WTC11 (cell line): ENCODE measurements at regions not wholly inside any gene's neighbourhood (a gene's known extent, or its start where the extent isn't known, plus 50 kb on each side); places are given as distances from the start of the nearest gene placed in this dataset.
A peak's percentile ranks its signal among the peaks of the same experiment; 100 is the strongest.

Experiments
- ATAC-seq: fragments of 200-7000 bp; cut with Tn5 transposase; 2 replicates; pipeline ENCODE4 v1.10.0; 2021; ENCODE audit warnings: mild to moderate bottlenecking, moderate library complexity
- CTCF ChIA-PET: fragments of 300-600 bp; sonication (Branson Sonifier 250); formaldehyde crosslinking; loops from one replicate; lab custom pipeline; 2021; ENCODE audit warnings: antibody characterized with exemption; lab: Charles Lee
- POLR2A ChIA-PET: fragments of 350-600 bp; sonication (Branson Sonifier 250); formaldehyde crosslinking; loops from one replicate; lab custom pipeline; 2021; ENCODE audit warnings: antibody characterized with exemption; lab: Charles Lee
- DNase-seq: peaks from one replicate; pipeline ENCODE4 v3.0.0; 2021; ENCODE audit warnings: low spot score
- H3K27ac Mint-ChIP-seq: 2 replicates; pipeline ENCODE4 v1.8.0; 2021; ENCODE audit warnings: mixed read lengths
- H3K27me3 Mint-ChIP-seq: 2 replicates; pipeline ENCODE4 v1.8.0; 2021; ENCODE audit warnings: low read depth, mild to moderate bottlenecking, moderate library complexity, mixed read lengths
- H3K36me3 Mint-ChIP-seq: 2 replicates; pipeline ENCODE4 v1.8.0; 2021; ENCODE audit warnings: mixed read lengths
- H3K4me1 Mint-ChIP-seq: 2 replicates; pipeline ENCODE4 v1.8.0; 2022; ENCODE audit warnings: mixed read lengths
- H3K4me3 Mint-ChIP-seq: 2 replicates; pipeline ENCODE4 v1.8.0; 2021; ENCODE audit warnings: mild to moderate bottlenecking, moderate library complexity, mixed read lengths
- H3K9me3 Mint-ChIP-seq: 2 replicates; pipeline ENCODE4 v1.8.0; 2021; ENCODE audit warnings: mixed read lengths
- ESRRA ChIP-seq: sonication (generic); formaldehyde crosslinking; IDR thresholded peaks from 2 replicates; pipeline ENCODE4 v1.8.1; 2022; ENCODE audit warnings: mild to moderate bottlenecking, missing genetic modification reagents, borderline replicate concordance
- FOXP1 ChIP-seq: sonication (generic); formaldehyde crosslinking; IDR thresholded peaks from 2 replicates; pipeline ENCODE4 v1.8.0; 2022; ENCODE audit warnings: missing genetic modification reagents, mild to moderate bottlenecking, moderate library complexity, borderline replicate concordance
- JUN ChIP-seq: sonication (generic); formaldehyde crosslinking; IDR thresholded peaks from 2 replicates; pipeline ENCODE4 v1.8.0; 2023; ENCODE audit warnings: mild to moderate bottlenecking, missing genetic modification reagents
- RORB ChIP-seq: fragments of 250-450 bp; sonication (Bioruptor Pico); IDR thresholded peaks from 2 replicates; pipeline ENCODE4 v1.9.0; 2021; ENCODE audit warnings: mild to moderate bottlenecking
- SMAD4 ChIP-seq: sonication (generic); formaldehyde crosslinking; IDR thresholded peaks from 2 replicates; pipeline ENCODE4 v1.8.0; 2022; ENCODE audit warnings: mild to moderate bottlenecking, missing genetic modification reagents
- SP1 ChIP-seq: sonication (generic); formaldehyde crosslinking; conservative IDR thresholded peaks from 2 replicates; pipeline ENCODE4 v1.8.1; 2022; ENCODE audit warnings: missing genetic modification reagents
- ZBTB21 ChIP-seq: sonication (generic); formaldehyde crosslinking; IDR thresholded peaks from 2 replicates; pipeline ENCODE4 v1.8.1; 2023; ENCODE audit warnings: mild to moderate bottlenecking, missing genetic modification reagents, borderline replicate concordance
- ZNF121 ChIP-seq: sonication (generic); formaldehyde crosslinking; IDR thresholded peaks from 2 replicates; pipeline ENCODE4 v1.8.0; 2023; ENCODE audit warnings: missing genetic modification reagents
- ZNF219 ChIP-seq: sonication (generic); formaldehyde crosslinking; IDR thresholded peaks from 2 replicates; pipeline ENCODE4 v1.8.0; 2023; ENCODE audit warnings: missing genetic modification reagents, mild to moderate bottlenecking, borderline replicate concordance
- ZNF232 ChIP-seq: sonication (generic); formaldehyde crosslinking; IDR thresholded peaks from 2 replicates; pipeline ENCODE4 v1.8.0; 2022; ENCODE audit warnings: mild to moderate bottlenecking, missing genetic modification reagents
- ZNF423 ChIP-seq: fragments of 250-450 bp; sonication (Bioruptor Pico); IDR thresholded peaks from 2 replicates; pipeline ENCODE4 v2.1.2; 2022; ENCODE audit warnings: mild to moderate bottlenecking, moderate library complexity
- TF ChIP-seq, protein P1 (sequence below): sonication (generic); formaldehyde crosslinking; IDR thresholded peaks from 2 replicates; pipeline ENCODE4 v1.8.1; 2022; ENCODE audit warnings: low read depth, mild to moderate bottlenecking, moderate library complexity, missing genetic modification reagents, borderline replicate concordance
- TF ChIP-seq, protein P2 (sequence below): sonication (generic); formaldehyde crosslinking; IDR thresholded peaks from 2 replicates; pipeline ENCODE4 v1.8.0; 2022; ENCODE audit warnings: mild to moderate bottlenecking, missing genetic modification reagents
- TF ChIP-seq, protein P3 (sequence below): fragments of 250-450 bp; sonication (Bioruptor Pico); IDR thresholded peaks from 2 replicates; pipeline ENCODE4 v1.9.0; 2021; ENCODE audit warnings: mild to moderate bottlenecking
- TF ChIP-seq, protein P4 (sequence below): fragments of 250-450 bp; sonication (Bioruptor Pico); conservative IDR thresholded peaks from 2 replicates; pipeline ENCODE4 v1.9.0; 2021; ENCODE audit warnings: mild to moderate bottlenecking
- TF ChIP-seq, protein P5 (sequence below): sonication (generic); formaldehyde crosslinking; IDR thresholded peaks from 2 replicates; pipeline ENCODE4 v1.8.1; 2023; ENCODE audit warnings: mild to moderate bottlenecking, missing genetic modification reagents
- TF ChIP-seq, protein P6 (sequence below): fragments of 250-450 bp; sonication (Bioruptor Pico); IDR thresholded peaks from 2 replicates; pipeline ENCODE4 v1.8.0; 2021; ENCODE audit warnings: mild to moderate bottlenecking
- TF ChIP-seq, protein P7 (sequence below): sonication (generic); formaldehyde crosslinking; IDR thresholded peaks from 2 replicates; pipeline ENCODE4 v1.8.0; 2023; ENCODE audit warnings: missing genetic modification reagents, mild to moderate bottlenecking, borderline replicate concordance
- TF ChIP-seq, protein P8 (sequence below): fragments of 250-450 bp; sonication (Bioruptor Pico); IDR thresholded peaks from 2 replicates; pipeline ENCODE4 v2.1.2; 2022; ENCODE audit warnings: mild to moderate bottlenecking, moderate library complexity

DNA sequence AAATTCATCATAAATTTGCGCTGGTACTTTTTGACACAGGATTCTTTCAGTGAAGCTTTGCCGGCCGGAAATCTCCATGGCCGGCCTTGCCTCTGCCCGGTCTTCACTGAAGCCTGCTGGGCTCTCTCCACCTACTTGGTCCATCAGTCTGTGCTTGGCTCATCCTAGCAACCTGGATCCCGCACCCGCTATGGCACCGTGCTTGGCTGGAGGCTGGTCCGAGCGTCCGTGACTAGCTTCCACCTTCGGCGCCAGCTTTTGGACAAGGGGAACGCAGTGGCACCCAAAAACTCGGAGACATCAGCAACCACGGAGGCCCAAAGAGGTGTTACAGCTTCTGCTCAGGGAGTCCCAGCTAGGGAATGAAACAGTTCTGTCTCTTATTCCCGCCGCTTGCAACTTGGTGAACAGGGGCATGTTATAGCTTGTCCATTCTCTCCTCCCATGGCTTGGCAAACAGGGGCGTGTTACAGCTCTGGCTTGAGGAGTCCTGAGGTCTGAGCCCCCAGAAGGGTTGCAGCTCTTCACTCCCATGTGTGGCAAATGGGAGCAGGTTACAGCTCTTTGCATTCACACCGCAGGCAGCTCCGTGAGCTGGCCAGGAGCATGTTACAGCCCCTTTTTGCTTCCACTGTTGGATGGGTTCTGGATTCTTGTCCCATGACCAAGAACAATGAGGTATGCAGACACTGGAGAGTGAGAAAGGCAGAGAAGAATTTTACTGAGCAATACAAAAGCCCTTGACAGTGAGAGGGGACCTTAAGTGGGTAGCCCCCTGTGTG is 204.2 kb downstream of the DIPK2A start:
- Mint-ChIP-seq H3K27ac (no peak overlapping the region), H3K4me1 (0 out of 2 replicates have a peak, but pooled peaks cover 3% of the 10 kb centered on the region), H3K4me3 (no peak overlapping the region), H3K36me3 (peaks cover 4% of the 10 kb centered on the region; the same call in 1 of the 2 replicates), H3K27me3 (no peaks in the 10 kb centered on the region), H3K9me3 (peaks cover 8% of the 10 kb centered on the region)
- TF ChIP-seq ZNF232 (no peak), ZNF121 (no peak), SP1 (no peak), ESRRA (CRISPR knock-in tag) (no peak), ZNF219 (CRISPR knock-in tag) (no peak), RORB (no peak), SMAD4 (CRISPR knock-in tag) (no peak), FOXP1 (CRISPR knock-in tag) (no peak), JUN (CRISPR knock-in tag) (no peak), ZBTB21 (CRISPR knock-in tag) (no peak), ZNF423 (CRISPR knock-in tag) (no peak)
- TF ChIP-seq, protein P1, sequence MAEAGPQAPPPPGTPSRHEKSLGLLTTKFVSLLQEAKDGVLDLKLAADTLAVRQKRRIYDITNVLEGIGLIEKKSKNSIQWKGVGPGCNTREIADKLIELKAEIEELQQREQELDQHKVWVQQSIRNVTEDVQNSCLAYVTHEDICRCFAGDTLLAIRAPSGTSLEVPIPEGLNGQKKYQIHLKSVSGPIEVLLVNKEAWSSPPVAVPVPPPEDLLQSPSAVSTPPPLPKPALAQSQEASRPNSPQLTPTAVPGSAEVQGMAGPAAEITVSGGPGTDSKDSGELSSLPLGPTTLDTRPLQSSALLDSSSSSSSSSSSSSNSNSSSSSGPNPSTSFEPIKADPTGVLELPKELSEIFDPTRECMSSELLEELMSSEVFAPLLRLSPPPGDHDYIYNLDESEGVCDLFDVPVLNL, result no peak
- TF ChIP-seq, protein P2, sequence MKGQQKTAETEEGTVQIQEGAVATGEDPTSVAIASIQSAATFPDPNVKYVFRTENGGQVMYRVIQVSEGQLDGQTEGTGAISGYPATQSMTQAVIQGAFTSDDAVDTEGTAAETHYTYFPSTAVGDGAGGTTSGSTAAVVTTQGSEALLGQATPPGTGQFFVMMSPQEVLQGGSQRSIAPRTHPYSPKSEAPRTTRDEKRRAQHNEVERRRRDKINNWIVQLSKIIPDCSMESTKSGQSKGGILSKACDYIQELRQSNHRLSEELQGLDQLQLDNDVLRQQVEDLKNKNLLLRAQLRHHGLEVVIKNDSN (CRISPR knock-in tag), result no peak
- TF ChIP-seq, protein P3, sequence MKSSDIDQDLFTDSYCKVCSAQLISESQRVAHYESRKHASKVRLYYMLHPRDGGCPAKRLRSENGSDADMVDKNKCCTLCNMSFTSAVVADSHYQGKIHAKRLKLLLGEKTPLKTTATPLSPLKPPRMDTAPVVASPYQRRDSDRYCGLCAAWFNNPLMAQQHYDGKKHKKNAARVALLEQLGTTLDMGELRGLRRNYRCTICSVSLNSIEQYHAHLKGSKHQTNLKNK (CRISPR knock-in tag), result no peak
- TF ChIP-seq, protein P4, sequence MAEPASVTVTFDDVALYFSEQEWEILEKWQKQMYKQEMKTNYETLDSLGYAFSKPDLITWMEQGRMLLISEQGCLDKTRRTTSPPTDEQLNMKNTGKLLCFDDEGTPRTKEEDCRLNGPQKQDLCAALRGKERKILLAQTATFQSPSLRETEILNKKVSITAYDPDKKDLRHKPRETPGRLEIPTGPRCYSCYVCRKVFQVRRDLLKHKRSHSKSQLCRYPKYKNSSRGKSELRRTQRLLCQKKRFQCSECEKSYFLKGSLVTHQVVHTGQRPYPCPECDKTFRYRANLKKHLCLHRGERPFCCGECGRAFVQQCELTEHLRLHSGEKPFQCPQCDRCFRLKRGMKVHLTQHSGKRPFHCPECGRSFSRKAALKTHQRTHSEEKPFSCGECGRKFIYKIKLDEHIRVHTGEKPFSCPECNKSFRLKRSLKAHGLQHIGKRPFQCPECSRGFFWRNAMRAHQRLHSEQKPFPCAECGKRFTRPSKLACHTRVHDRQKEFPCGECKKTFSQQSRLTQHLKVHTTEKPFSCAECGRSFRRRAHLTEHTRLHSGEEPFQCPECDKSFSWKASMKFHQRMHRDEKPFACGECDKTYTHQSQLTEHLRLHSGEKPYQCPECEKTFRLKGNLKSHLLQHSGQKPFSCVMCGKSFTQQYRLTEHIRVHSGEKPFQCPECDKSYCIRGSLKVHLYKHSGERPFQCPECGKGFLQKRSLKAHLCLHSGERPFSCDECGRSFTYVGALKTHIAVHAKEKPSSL (CRISPR knock-in tag), result no peak
- TF ChIP-seq, protein P5, sequence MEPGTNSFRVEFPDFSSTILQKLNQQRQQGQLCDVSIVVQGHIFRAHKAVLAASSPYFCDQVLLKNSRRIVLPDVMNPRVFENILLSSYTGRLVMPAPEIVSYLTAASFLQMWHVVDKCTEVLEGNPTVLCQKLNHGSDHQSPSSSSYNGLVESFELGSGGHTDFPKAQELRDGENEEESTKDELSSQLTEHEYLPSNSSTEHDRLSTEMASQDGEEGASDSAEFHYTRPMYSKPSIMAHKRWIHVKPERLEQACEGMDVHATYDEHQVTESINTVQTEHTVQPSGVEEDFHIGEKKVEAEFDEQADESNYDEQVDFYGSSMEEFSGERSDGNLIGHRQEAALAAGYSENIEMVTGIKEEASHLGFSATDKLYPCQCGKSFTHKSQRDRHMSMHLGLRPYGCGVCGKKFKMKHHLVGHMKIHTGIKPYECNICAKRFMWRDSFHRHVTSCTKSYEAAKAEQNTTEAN (CRISPR knock-in tag), result no peak
- TF ChIP-seq, protein P6, sequence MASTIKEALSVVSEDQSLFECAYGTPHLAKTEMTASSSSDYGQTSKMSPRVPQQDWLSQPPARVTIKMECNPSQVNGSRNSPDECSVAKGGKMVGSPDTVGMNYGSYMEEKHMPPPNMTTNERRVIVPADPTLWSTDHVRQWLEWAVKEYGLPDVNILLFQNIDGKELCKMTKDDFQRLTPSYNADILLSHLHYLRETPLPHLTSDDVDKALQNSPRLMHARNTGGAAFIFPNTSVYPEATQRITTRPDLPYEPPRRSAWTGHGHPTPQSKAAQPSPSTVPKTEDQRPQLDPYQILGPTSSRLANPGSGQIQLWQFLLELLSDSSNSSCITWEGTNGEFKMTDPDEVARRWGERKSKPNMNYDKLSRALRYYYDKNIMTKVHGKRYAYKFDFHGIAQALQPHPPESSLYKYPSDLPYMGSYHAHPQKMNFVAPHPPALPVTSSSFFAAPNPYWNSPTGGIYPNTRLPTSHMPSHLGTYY (CRISPR knock-in tag), result no peak
- TF ChIP-seq, protein P7, sequence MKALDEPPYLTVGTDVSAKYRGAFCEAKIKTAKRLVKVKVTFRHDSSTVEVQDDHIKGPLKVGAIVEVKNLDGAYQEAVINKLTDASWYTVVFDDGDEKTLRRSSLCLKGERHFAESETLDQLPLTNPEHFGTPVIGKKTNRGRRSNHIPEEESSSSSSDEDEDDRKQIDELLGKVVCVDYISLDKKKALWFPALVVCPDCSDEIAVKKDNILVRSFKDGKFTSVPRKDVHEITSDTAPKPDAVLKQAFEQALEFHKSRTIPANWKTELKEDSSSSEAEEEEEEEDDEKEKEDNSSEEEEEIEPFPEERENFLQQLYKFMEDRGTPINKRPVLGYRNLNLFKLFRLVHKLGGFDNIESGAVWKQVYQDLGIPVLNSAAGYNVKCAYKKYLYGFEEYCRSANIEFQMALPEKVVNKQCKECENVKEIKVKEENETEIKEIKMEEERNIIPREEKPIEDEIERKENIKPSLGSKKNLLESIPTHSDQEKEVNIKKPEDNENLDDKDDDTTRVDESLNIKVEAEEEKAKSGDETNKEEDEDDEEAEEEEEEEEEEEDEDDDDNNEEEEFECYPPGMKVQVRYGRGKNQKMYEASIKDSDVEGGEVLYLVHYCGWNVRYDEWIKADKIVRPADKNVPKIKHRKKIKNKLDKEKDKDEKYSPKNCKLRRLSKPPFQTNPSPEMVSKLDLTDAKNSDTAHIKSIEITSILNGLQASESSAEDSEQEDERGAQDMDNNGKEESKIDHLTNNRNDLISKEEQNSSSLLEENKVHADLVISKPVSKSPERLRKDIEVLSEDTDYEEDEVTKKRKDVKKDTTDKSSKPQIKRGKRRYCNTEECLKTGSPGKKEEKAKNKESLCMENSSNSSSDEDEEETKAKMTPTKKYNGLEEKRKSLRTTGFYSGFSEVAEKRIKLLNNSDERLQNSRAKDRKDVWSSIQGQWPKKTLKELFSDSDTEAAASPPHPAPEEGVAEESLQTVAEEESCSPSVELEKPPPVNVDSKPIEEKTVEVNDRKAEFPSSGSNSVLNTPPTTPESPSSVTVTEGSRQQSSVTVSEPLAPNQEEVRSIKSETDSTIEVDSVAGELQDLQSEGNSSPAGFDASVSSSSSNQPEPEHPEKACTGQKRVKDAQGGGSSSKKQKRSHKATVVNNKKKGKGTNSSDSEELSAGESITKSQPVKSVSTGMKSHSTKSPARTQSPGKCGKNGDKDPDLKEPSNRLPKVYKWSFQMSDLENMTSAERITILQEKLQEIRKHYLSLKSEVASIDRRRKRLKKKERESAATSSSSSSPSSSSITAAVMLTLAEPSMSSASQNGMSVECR (CRISPR knock-in tag), result no peak
- TF ChIP-seq, protein P8, sequence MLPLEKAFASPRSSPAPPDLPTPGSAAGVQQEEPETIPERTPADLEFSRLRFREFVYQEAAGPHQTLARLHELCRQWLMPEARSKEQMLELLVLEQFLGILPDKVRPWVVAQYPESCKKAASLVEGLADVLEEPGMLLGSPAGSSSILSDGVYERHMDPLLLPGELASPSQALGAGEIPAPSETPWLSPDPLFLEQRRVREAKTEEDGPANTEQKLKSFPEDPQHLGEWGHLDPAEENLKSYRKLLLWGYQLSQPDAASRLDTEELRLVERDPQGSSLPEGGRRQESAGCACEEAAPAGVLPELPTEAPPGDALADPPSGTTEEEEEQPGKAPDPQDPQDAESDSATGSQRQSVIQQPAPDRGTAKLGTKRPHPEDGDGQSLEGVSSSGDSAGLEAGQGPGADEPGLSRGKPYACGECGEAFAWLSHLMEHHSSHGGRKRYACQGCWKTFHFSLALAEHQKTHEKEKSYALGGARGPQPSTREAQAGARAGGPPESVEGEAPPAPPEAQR (CRISPR knock-in tag), result no peak
- ChIA-PET CTCF (interaction anchor here (0.7 to 0.9 kb wide), 2 partner anchors 324 to 400 kb away, joined by 3 to 5 read pairs; no protein-coding TSS in a partner anchor), POLR2A (interaction anchor here (0.7 kb wide), 1 partner anchor 110 kb away, joined by 4 read pairs; no protein-coding TSS in a partner anchor)
- ATAC-seq (peak; percentile 24; the same call in 1 of the 2 replicates), DNase-seq (no peak)
